CD4-positive, alpha-beta T cell (primary cell): ENCODE measurements at regions not wholly inside any gene's neighbourhood (a gene's known extent, or its start where the extent isn't known, plus 50 kb on each side); places are given as distances from the start of the nearest gene placed in this dataset.

Experiments used
- ATAC-seq: fragments of 200-7000 bp; cut with Tn5 transposase; one replicate; pipeline ENCODE4 v1.10.0; 2022; ENCODE audit warnings: mild to moderate bottlenecking; ENCODE audit not compliant: poor library complexity
- CTCF ChIA-PET: fragments of 350-600 bp; sonication (Branson Sonifier 250); formaldehyde crosslinking; loops from one replicate; lab custom pipeline; 2021; ENCODE audit warnings: antibody characterized with exemption, inconsistent platforms; lab: Charles Lee
- POLR2A ChIA-PET: fragments of 350-600 bp; sonication (Branson Sonifier 250); formaldehyde crosslinking; loops from one replicate; lab custom pipeline; 2021; ENCODE audit warnings: antibody characterized with exemption, inconsistent platforms; lab: Charles Lee
- DNase-seq, 14 experiments: peaks; one replicate each; pipeline ENCODE4 v3.0.0-alpha.2; 2013 to 2020; ENCODE audit warnings: mixed read lengths in 2 of 14
- H3K27ac ChIP-seq, 2 donors: one replicate each; pipeline versions ENCODE4 v1.5.1 to v1.7.0; 2013; ENCODE audit warnings: low read length in 2 of 2, low read depth in 1 of 2, mild to moderate bottlenecking in 1 of 2
- H3K27me3 ChIP-seq, 2 experiments: 1 replicate in 1 of 2; 2 replicates in 1 of 2; pipeline versions ENCODE4 v1.6.1 to v1.7.0; 2013; ENCODE audit warnings: low read length in 2 of 2, control low read depth in 1 of 2, mild to moderate bottlenecking in 1 of 2, moderate library complexity in 1 of 2; ENCODE audit not compliant: insufficient read depth in 2 of 2, control insufficient read depth in 1 of 2
- H3K36me3 ChIP-seq: one replicate; pipeline ENCODE4 v1.6.1; 2013; ENCODE audit warnings: low read length, control low read depth; ENCODE audit not compliant: insufficient read depth
- H3K4me1 ChIP-seq: one replicate; pipeline ENCODE4 v1.6.1; 2013; ENCODE audit warnings: low read length, control low read depth; ENCODE audit not compliant: insufficient read depth
- H3K4me3 ChIP-seq: one replicate; pipeline ENCODE4 v1.5.1; 2013; ENCODE audit warnings: mild to moderate bottlenecking, low read length, moderate library complexity
- H3K9me3 ChIP-seq, 2 experiments: 1 replicate in 1 of 2; 2 replicates in 1 of 2; pipeline versions ENCODE4 v1.6.1 to v1.7.0; 2013; ENCODE audit warnings: low read length in 2 of 2, mild to moderate bottlenecking in 2 of 2, control low read depth in 1 of 2, moderate library complexity in 1 of 2; ENCODE audit not compliant: control insufficient read depth in 1 of 2, insufficient read depth in 1 of 2
- H3K27ac Mint-ChIP-seq: one replicate; pipeline ENCODE4 v1.8.0; 2020; ENCODE audit warnings: mixed read lengths
- H3K27me3 Mint-ChIP-seq: one replicate; pipeline ENCODE4 v1.8.0; 2021; ENCODE audit warnings: mixed read lengths
- H3K36me3 Mint-ChIP-seq: one replicate; pipeline ENCODE4 v1.8.0; 2021; ENCODE audit warnings: low read depth, mixed read lengths
- H3K4me1 Mint-ChIP-seq: one replicate; pipeline ENCODE4 v1.8.0; 2021; ENCODE audit warnings: low read depth, mixed read lengths
- H3K4me3 Mint-ChIP-seq: one replicate; pipeline ENCODE4 v1.8.0; 2020; ENCODE audit warnings: mild to moderate bottlenecking, mixed read lengths
- H3K9me3 Mint-ChIP-seq: one replicate; pipeline ENCODE4 v1.8.0; 2020; ENCODE audit warnings: mixed read lengths
- CTCF ChIP-seq: fragments of 200-600 bp; IDR thresholded peaks from one replicate; pipeline ENCODE4 v1.8.0; 2022; ENCODE audit warnings: antibody characterized with exemption, mild to moderate bottlenecking
- intact Hi-C, 2 experiments: fragments of 100-400 bp; cut with DNase I in 1 of 2; cut with micrococcal nuclease in 1 of 2; formaldehyde crosslinking; loops; one replicate each; pipeline versions ENCODE4 v1.15.1 to v1.9.0; 2023 to 2025; cut with DNase I, micrococcal nuclease

DNA sequence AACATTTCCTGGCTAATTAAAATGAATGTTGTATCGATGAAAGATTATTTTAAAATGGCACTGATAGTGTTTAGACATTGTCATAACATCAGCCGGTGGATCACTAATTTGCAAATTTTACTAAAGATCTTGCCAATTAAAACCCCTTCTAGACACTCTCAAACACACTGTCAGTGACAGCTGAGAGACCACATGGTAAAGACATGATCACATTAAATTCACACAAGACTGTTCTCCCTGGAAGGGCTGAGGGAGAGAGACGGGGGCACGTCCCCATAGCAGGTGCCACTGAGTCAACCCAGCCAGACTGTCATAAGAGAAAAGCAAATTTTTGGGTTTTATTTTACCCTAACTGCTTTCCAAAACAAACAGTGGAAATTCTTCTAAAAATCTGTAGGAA, 306.0 kb downstream of the TXNL1 start:
- no peak for ATAC-seq
- no peaks in the 10 kb centered on the region for H3K27me3 Mint-ChIP-seq

GRCh38 chr18:56330366-56331110, 307.9 kb downstream of the TXNL1 start:
- intact Hi-C loops = no loop called here
- DNase-seq (no peak), ATAC-seq (no peak)
- Histone ChIP-seq H3K27me3 (no peaks in the 10 kb centered on the region), H3K36me3 (no peaks in the 10 kb centered on the region), H3K4me1 (no peaks in the 10 kb centered on the region), H3K9me3 (no peaks in the 10 kb centered on the region), H3K4me3 (no peak overlapping the region), H3K27ac (no peak overlapping the region)
- CTCF ChIA-PET = no interaction called here
- Mint-ChIP-seq H3K9me3 (no peaks in the 10 kb centered on the region), H3K27ac (no peak overlapping the region), H3K4me1 (no peaks in the 10 kb centered on the region), H3K36me3 (no peaks in the 10 kb centered on the region), H3K4me3 (no peak overlapping the region), H3K27me3 (no peaks in the 10 kb centered on the region)
- POLR2A ChIA-PET = no interaction called here
- no peak for TF ChIP-seq CTCF

More for the DNA sequence above, 306.0 kb downstream of the TXNL1 start:
- H3K9me3 Mint-ChIP-seq = no peaks in the 10 kb centered on the region
- no peak overlapping the region for H3K4me3 Mint-ChIP-seq
- Histone ChIP-seq H3K9me3 (no peaks in the 10 kb centered on the region), H3K36me3 (no peaks in the 10 kb centered on the region), H3K4me1 (no peaks in the 10 kb centered on the region), H3K4me3 (no peak overlapping the region), H3K27ac (no peak overlapping the region), H3K27me3 (no peaks in the 10 kb centered on the region)
- no peak for DNase-seq
- no peak for TF ChIP-seq CTCF
- H3K36me3 Mint-ChIP-seq = no peaks in the 10 kb centered on the region
- CTCF ChIA-PET = no interaction called here
- POLR2A ChIA-PET = no interaction called here
- intact Hi-C loops = no loop called here
- H3K27ac Mint-ChIP-seq = no peak overlapping the region
- H3K4me1 Mint-ChIP-seq = no peaks in the 10 kb centered on the region

DNA sequence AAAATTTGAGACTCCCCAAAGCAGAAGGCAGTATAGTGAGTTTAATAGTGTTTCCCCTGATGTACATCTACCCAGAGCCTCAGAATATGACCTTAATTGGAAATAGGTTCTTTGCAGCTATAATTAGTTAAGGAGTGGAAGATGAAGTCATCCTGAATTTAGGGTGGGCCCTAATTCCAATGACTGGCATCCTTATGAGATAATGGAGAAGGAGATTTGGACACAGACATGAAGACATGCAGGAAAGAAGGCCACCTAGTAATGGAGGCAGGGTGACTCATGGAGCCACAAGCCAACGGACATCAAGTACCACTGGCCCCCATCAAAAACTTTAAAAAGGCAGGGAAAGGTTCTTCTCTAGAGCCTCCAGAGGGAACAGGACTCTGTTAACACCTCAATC, 308.9 kb downstream of the TXNL1 start:
- H3K4me1 ChIP-seq = no peaks in the 10 kb centered on the region
- H3K4me3 ChIP-seq = no peak overlapping the region
- Mint-ChIP-seq H3K36me3 (no peaks in the 10 kb centered on the region), H3K4me1 (no peaks in the 10 kb centered on the region), H3K4me3 (no peak overlapping the region), H3K27me3 (no peaks in the 10 kb centered on the region), H3K27ac (no peak overlapping the region), H3K9me3 (no peaks in the 10 kb centered on the region)
- ChIA-PET CTCF (no interaction called here), POLR2A (no interaction called here)
- no peaks in the 10 kb centered on the region for H3K36me3 ChIP-seq
- no peak overlapping the region for H3K27ac ChIP-seq
- intact Hi-C loops = no loop called here
- DNase-seq (no peak), ATAC-seq (no peak)
- no peaks in the 10 kb centered on the region for H3K27me3 ChIP-seq
- H3K9me3 ChIP-seq = no peaks in the 10 kb centered on the region
- TF ChIP-seq CTCF = no peak
